ENCODE measurements at regions not wholly inside any gene's neighbourhood (a gene's known extent, or its start where the extent isn't known, plus 50 kb on each side); places are given as distances from the start of the nearest gene placed in this dataset.
A peak's percentile ranks its signal among the peaks of the same experiment; 100 is the strongest.

DNA sequence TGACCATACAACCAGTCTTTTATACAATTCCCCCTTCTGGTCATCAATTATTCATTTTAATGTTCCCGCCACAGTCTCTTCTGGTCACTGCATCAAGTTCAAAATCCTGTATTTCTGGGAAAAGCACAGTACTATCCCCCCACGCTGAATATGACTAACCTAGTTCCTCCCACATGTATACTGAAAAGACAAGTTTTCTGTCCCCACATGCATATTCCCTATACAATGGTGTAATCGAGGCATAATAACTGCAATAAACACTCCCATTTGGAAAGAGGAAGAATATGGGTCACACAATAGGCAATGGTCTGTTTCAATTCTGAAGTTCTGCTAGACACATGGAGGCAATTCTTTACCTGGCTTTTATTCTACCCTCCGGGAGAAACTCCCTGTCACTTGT, 344.9 kb downstream of the EFNA5 start:
- DNase-seq, result no peak

DNA sequence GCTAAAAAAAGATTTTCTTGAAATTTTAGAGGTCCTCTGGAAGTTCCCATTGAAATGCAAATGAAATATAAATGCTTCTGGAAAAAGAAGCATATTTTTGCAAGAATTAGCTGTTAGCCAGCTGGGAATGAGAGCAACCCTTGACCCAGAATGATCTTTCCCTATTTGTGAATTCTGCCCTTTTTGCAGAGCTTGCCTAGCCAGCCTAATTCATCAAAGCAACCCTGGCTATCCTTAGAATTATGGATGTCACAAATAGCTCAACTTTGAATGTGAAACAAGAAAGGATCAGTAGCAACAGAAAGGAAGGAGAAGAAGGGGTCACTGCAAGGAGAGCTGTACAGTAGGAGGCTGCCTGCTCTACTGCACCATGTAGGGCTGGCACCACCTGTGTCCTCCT, 345.9 kb downstream of the EFNA5 start:
- no peak for DNase-seq

DNA sequence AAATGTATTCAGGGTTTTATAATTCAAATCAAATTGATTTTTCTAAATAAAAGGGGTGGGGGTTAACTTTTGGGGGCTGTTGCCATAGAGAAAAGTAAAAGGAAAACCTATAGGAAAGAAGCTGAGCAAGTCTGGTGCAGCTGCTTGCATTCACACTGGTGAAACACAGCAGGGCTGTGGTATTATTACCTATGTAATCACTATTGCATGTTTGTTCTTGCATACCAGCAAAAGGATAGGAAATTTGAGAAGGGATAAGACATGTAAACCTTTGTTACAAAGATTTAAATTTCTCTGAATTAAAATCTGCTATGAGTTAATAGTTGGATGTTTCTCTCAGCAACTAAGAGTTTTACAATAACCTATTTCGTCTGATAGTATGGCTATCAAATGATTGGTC, 346.7 kb downstream of the EFNA5 start:
- no peak for DNase-seq

DNA sequence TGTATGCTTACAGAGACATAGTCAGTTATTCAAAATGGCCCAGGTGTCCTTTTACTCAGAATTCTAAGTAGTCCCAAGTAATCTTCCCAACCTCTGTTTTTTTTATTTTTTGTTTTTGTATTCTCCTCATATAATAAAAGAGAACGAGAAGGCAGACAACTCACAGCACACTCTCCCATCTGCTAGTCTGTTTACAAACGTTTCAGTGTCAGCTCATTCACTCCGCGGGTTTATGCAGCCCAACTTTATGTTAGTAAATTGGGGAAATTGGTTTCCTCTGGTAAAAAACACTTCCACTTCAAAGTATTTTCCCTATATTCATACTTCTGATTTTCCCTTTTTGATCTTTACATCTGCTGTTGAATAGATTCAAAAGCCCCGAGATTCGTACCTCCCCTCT, 347.2 kb downstream of the EFNA5 start:
- no peak for DNase-seq

DNA sequence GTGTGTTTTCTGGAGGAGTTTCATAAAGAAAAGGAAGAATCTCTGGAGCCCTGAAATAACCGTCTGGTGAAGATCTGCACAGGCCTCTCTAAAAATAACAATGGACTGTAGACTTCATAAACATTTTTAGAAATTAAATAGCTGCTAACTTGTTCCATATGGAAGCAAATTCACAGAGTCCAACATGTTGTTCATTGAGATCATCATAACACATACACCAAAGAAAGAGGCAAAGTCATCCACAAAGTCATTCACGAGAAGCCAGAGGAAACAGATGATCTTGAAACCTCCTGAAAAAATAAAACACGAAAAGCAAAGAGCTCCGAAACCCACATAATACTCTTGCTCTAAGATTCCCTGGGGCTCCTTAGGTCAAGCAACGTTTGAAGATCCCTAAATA, 347.8 kb downstream of the EFNA5 start:
- no peak for DNase-seq

DNA sequence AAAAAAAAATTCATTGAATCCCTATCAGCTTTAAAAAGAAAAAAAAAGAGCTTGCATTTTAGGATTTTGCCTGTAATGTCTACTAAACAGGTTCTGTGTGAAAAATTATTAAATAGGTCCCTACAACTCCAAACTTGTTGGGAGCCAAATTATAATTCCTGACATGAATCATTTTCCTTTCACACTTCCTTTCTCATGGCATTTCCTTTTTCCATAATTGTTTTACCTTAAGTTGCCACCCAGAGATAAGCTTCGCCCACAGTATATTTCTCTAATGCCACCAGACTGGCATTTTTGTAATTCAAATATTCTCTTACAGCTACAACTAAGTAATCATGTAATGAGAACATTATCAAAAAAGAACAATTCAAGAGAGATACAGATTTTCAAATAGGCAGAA, 348.8 kb downstream of the EFNA5 start:
- no peak for DNase-seq

DNA sequence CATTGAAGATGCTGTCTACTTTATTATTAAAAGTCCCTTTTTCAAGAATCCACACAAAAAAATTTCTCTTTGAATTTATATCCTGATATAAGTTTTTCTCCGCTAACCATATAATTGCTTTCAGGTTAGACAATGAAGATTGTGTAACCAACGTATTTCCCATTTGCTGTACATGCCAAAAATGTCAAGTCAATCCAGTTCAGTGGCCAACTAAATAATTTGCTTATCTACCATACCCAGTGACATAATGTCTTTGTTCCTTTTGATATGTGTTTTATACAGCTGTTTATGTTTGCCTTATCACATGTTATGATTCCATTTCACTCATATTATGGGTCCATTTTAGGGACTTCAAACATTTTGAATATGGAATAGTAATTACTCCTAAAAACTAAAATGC, 349.9 kb downstream of the EFNA5 start:
- DNase-seq, result no peak

DNA sequence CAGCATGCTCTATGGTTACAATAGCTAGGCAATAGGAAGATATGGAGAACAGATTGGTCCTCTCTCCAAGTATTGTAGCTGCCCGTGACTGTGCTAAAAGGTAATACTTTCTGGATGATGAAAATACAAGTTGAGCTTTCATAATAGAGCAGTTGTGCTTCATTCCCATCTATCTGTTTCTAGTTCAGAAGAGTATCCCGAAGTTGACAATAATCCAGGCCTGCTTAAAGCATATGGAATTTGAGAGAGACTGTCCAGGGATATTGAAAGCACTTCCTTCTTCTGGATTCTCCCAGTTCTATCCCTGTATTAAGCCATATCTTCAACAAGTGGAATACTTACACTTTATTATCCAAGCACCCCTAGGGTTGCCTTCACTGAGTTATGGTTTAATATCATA, 350.4 kb downstream of the EFNA5 start:
- no peak for DNase-seq

DNA sequence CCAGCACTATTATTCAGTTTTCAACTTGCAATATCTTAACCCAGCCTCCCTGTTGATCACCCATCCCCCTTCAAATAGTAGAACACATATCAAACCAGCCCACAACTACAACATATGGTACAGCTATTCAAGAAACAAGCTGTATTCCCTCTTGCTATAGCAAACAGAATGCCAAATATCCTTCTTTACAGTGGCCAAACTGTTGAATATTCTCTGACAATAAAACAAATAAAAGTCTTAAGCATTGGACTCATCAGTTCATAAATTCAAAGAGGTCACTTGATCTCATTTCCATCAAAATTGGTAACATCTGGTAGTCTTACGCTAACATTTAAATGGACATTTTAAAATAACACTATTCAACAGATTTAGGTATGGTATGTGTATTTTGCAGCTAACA, 350.8 kb downstream of the EFNA5 start:
- DNase-seq, result no peak

DNA sequence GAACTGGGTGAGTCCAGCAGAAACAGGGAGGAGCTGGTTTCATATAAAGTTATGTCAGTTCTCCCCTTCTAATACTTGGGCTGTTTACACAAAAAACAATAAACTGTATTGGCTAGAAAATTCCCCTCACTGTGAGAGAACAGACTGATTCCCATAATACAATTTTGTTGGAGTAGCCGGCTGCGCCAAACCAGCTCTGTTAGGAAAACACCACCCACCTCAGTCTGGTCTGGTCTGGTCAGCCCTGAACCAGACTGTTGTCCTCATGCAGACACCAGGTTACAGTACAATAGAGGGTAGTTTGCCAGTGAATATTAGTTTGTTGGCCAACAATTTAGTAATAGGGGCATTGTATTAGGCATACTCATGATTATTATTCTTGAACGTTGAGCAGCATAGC, 356.4 kb downstream of the EFNA5 start:
- DNase-seq, result no peak

DNA sequence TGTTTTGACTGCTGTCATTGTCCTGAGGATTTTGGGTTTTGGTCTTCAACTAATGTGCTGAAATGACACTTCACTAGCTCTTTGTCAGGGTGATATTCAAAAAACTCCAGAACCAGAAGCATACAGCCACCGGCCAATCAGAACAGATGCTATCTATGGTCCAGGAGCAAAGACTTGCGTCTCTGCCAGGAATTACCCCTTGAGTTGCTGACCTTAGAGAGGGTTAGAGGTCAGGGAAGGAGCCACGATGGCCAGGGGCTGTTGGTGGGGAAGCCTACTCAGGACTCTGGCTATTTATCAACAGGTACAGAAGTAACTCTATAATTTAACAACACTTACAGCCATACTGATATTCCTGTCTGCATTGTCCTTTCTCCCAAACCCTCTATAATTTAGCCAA, 356.8 kb downstream of the EFNA5 start:
- DNase-seq, result no peak

DNA sequence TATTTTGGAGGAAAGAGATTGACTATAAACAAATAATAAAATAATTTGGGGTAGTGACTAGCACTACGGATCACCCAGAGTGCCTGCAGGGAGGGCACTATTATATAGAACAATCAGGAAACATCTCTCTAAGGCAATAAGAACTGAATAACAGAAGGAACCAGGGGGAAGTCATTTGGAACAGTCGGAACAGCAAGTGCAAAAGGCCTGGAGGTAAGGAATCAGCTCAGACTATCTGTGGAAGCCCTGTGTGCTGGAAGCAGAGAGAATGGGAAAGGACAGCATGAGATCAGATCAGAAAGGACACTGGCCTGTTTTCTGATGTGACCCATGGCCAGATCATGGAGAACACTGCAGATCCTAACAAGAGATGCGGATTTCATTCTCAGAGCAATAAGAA, 357.6 kb downstream of the EFNA5 start:
- DNase-seq, result no peak

DNA sequence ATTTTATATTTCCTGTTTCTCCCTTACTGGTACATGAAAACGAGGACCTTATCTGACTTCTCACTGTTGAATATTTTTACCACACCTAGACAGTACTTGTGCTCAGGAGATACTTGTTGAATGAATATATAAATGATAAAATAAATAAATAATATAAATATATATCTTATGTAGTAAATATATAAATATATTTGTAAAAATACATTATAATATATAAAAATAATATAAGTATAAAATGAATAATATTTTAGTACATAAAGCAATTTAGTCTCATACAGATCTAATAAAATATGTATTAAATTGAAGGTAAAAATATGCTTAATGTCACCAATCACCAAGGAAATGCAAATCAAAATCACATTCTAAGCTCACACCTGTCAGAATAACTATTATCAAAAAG, 360.6 kb downstream of the EFNA5 start:
- DNase-seq, result no peak

DNA sequence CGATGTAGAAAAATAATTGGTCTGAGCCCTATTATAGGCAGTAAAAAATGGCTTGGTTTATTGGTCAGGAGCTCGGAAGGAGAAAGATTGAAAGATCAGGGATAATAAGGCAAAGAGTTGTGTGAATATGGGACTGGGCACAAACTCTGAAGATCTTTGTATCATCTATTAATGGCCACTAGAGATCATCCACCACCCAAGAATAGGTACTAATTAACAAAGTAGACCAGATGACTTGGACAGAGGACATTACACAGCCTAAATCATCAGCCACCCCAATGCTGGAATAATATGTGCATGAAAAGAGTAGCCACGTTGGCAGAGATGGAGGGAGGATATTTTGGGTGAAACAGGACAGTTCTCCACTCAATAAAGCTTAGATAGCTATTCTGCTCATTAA, 364.1 kb downstream of the EFNA5 start:
- no peak for DNase-seq

DNA sequence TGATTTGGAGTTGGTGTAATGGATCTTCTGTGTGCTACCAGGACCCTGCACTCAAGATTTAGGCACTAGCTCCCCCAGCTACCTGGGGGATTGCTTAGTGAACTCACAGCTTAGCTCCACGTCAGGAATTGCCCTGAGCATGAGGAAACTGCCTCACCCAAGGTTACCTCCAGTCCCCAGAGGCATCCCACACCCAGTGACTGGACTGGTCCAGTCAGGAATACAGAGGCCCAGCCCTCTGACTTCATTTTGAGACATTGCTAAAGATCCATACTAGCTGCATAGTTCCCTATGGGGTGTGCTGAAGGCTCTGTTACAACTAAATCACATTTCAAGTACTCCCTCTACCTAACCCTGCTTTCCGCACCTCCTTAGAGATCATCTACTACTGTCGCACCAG, 364.7 kb downstream of the EFNA5 start:
- no peak for DNase-seq

DNA sequence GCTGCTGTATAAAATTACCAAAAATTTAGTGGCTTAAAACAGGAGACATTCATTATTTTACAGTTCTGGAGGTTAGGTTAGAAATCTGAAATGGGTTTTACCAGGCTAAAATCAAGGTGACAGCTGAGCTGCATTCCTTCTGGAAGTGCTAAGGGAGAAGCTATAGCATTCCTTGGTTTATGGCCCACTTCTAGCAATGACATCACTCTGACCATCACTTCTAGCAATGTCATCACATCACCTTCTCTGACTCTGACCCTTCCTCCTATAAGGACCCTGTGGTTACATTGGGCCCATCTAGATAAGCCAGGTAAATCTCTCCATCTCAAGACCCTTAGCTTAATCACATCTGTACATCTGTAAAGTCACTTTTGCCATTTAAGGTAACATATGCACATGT, 366.1 kb downstream of the EFNA5 start:
- no peak for DNase-seq

DNA sequence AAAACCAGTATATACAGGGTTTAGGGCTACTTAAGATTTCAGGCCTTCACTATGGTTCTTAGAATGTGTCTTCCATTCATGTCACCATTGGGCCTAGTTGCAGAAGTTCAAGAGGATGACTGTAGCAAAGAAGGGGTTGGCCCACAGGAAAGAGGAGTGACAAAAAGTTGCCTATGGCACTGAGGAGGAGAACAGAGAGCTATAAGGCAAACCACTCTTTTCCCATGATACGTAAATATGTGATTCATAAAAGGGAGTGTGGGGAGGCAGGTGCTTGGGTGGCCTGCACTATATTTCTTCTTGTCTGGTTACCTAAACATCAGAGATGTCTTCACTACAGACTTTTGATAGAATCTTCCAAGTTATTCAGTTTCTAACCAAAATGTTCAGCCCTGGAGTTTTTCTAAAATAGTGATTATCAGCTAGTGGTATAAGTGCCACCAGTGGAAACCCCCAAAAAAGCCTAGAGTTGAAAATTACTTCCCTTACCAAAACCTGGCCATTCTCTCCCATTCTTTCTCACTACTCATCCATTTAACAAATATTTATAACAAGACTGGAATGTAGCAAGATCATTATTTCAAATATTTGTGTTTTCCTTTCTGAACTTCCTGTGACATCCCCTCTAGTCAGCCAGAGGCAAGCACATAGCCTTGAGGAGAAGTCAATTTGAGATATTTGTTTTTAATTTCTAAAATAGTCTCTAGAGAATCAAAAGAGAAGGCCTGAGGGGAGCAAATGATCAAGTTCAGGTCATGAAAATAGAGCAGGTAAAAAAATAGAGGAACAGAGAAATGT, 367.4 kb downstream of the EFNA5 start:
- no peak for DNase-seq

DNA sequence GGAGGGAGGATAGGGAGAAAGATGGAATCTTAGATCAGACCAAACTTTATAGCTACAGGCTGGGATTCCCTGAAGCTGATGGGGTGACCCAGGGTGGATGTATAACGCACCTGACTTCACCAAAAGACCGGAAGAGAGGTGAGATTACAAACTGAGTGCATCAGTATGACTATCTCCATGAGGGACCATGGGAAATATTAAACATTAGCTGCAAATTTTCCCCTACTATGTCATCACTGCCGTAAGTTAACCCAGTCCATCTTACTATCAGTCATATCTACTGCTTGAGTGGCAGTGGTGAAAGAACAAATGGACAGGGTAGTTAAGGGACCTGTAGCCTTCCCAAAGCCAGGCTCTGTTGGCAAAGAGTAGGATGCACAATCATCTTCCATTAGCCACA, 368.3 kb downstream of the EFNA5 start:
- no peak for DNase-seq

DNA sequence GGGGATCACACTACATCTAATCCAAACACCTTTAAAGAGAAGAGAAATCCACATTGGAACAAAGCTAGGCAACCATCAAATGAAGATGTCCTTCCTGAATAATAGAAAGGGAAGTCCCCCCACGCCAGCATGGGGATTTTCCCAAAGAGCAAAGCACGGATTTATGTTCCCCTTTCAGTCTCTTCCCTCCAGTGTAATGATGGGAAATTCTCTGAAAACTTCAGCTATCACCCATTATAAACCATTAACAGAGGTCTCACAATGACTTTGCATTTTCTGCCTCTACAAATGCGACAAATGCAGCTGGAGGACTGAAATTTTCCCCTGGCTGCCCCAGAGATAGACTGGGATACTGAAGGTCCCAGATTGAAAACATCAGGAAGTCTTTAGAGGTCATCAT, 368.7 kb downstream of the EFNA5 start:
- DNase-seq, result no peak

DNA sequence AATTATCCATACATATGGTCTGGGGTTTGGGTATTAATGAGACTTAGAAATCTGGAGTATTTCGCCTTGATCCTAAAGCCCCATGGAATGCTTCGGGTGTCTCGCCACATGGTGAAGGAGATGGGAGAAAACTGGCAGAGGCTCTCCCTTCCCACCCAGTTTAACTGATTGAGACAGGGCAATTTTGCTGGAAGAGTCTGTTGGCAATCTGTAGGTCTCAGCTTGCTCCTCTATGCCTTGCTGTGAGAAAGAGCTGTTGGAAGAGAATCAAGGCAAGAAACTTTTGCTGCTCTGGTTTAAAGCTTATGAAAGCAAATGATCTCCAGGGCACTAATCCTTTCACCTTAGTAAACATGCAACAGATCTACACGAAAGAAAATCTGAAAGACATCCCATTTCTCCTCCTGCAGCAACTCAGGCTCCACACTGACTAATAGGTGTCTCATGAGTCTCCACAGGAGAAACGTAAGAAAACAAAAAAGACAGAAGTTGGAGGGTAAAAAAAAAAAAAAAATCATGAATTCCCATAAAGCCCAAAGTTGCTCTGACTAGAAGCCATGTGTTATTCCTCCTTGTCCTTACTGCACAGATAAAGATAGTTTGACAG, 369.9 kb downstream of the EFNA5 start:
- DNase-seq, result no peak

DNA sequence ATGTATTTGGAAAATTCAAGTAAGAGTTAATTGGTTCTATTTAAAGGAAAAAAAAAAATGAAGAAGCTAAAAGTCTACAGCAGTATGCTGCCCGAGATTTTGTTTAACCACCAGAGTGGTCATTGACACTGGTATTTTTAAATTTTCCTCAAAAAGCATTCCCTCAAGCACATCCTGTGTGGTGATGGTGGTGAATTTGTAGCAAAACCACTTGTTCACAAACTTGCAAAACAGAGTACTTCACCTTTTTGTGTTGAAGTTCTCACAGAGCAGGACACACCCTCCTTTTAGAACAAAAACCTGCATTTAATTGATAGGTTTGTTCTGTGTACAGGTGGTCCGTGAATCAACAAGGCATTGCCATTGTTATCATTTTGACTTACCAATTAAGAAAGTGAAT, 374.2 kb downstream of the EFNA5 start:
- DNase-seq, result peak; percentile 27

DNA sequence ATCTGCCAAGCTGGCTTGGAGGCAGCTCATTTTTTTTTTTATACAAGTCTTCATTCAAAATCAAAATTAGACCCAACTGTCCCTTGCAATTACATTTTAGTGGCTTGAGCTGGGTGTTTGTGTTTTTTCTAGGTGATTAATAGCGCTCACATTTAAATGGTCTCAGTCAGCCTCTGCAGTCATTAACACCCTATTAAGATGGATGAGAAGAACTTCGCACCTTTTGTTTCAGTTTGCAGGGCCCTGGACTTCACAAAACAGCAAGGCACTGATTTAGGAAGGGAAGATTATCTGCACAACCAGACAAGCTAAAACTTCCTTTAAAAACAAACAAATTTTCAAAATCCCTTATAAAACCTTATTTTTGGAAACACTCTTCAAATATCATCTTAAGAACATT, 374.8 kb downstream of the EFNA5 start:
- no peak for DNase-seq

DNA sequence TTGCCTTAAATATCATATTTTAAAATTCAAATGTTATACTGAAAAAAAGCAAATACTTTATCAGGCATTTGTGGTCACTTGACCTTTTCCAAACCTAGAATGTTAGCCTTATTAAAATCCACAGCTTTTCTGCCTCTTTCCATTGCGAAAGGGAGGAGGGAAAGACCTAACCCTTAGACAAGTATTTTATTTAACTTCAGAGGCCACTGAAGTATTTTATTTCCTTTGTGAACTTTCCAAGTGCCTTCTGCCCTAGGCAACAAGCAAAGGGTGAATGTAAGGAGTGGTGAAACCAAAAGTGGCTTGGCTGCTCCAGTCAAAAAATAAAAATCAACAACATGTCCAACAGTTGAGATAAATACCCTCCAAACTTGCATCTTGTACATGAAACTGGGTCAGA, 376.1 kb downstream of the EFNA5 start:
- DNase-seq, result no peak

DNA sequence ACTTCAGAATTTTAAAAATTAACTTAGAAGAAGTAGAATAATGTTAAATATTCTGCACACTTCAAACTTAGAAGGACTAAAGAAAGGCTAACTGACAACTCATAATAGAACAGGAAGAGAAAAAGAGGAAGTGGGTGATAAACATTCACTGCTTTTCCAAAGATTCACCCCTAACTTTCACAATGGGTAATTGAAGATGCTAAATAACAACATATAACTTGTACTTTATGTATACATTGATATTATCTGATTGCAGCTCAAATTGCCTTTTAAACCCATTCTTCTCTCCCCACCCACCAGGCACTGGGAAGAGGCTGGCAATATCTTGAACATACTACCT, 376.6 kb downstream of the EFNA5 start:
- DNase-seq, result no peak

DNA sequence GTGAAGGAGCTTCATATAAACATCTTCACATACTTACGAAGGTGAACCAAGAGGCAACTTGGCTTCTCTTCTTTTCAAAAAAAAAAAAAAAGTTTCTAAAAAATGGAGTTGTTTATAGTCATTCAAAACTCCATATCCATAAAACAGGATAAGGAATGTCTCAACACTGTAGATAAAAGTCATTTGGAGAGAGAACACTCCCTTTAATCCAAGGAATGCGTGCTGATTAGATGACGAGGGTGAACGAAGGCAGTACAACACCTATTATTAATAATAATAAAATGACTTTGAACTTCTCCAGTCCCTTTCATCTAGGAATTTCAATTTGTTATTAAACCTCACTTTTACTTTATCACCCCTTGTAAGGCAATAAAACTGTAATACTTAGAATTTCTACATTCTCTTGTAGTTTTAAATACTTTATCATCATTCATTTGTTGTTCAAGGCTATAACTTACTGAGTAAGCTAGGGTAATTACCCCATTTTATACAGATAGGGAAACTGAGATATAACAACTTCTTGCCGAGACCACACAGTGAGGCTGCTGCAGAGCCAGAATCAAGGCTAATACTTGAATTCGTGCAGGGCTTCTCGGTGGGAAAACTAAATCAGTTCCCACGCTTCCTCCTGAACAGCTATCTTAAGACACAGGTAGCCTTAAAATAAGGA, 377.1 kb downstream of the EFNA5 start:
- DNase-seq, result no peak

Data from CD4-positive, alpha-beta T cell treated with Interleukin-17A for 1 hour (primary cell).